ENCODE measurements at regions not wholly inside any gene's neighbourhood (a gene's known extent, or its start where the extent isn't known, plus 50 kb on each side); places are given as distances from the start of the nearest gene placed in this dataset.

GRCh38 chr11:36777311-36777710 is 179.3 kb upstream of the RAG2 start:
- Histone ChIP-seq H3K4me3 (no peak overlapping the region), H3K27ac (replicated peaks) (no peak overlapping the region), H3K27me3 (ENCODE audit: low read depth) (no peaks in the 10 kb centered on the region), H3K36me3 (no peaks in the 10 kb centered on the region), H3K9me3 (replicated peaks) (no peaks in the 10 kb centered on the region), H3K4me1 (no peaks in the 10 kb centered on the region)
- intact Hi-C loops (cut with micrococcal nuclease): no loop called here
- TF ChIP-seq CTCF (IDR thresholded peaks at IDR 0.05; ENCODE audit: borderline replicate concordance): no peak
- DNase-seq: no peak

- no peak for TF ChIP-seq CTCF (IDR thresholded peaks at IDR 0.05; ENCODE audit: borderline replicate concordance)
- no peak overlapping the region for H3K27ac ChIP-seq (replicated peaks)
- no peaks in the 10 kb centered on the region for H3K9me3 ChIP-seq (replicated peaks)
- intact Hi-C loops (cut with micrococcal nuclease): no loop called here
- H3K4me3 ChIP-seq: no peak overlapping the region
- no peak for DNase-seq
- H3K4me1 ChIP-seq: no peaks in the 10 kb centered on the region
- H3K27me3 ChIP-seq (ENCODE audit: low read depth): no peaks in the 10 kb centered on the region
- no peaks in the 10 kb centered on the region for H3K36me3 ChIP-seq
Measured at GRCh38 chr11:36775756-36776155, 177.7 kb upstream of the RAG2 start.

- H3K36me3 ChIP-seq: no peaks in the 10 kb centered on the region
- H3K9me3 ChIP-seq (replicated peaks): no peaks in the 10 kb centered on the region
- H3K27ac ChIP-seq (replicated peaks): no peak overlapping the region
- no peaks in the 10 kb centered on the region for H3K27me3 ChIP-seq (ENCODE audit: low read depth)
- intact Hi-C loops (cut with micrococcal nuclease): no loop called here
- no peak for DNase-seq
- no peak for TF ChIP-seq CTCF (IDR thresholded peaks at IDR 0.05; ENCODE audit: borderline replicate concordance)
- no peak overlapping the region for H3K4me3 ChIP-seq
- H3K4me1 ChIP-seq: no peaks in the 10 kb centered on the region
Measured at GRCh38 chr11:36775130-36775529, 177.1 kb upstream of the RAG2 start.

GRCh38 chr11:36774603-36775002 is 176.6 kb upstream of the RAG2 start:
- no peak overlapping the region for H3K27ac ChIP-seq (replicated peaks)
- no peak overlapping the region for H3K4me3 ChIP-seq
- TF ChIP-seq CTCF (IDR thresholded peaks at IDR 0.05; ENCODE audit: borderline replicate concordance): no peak
- intact Hi-C loops (cut with micrococcal nuclease): no loop called here
- H3K27me3 ChIP-seq (ENCODE audit: low read depth): no peaks in the 10 kb centered on the region
- no peaks in the 10 kb centered on the region for H3K36me3 ChIP-seq
- no peaks in the 10 kb centered on the region for H3K9me3 ChIP-seq (replicated peaks)
- no peak for DNase-seq
- H3K4me1 ChIP-seq: no peaks in the 10 kb centered on the region

GRCh38 chr11:36763187-36763586 is 165.2 kb upstream of the RAG2 start:
- no peak for TF ChIP-seq CTCF (IDR thresholded peaks at IDR 0.05; ENCODE audit: borderline replicate concordance)
- Histone ChIP-seq H3K4me1 (no peaks in the 10 kb centered on the region), H3K27ac (replicated peaks) (no peak overlapping the region), H3K27me3 (ENCODE audit: low read depth) (no peaks in the 10 kb centered on the region), H3K9me3 (replicated peaks) (peaks cover 9% of the 10 kb centered on the region), H3K4me3 (no peak overlapping the region), H3K36me3 (no peaks in the 10 kb centered on the region)
- intact Hi-C loops (cut with micrococcal nuclease): no loop called here
- no peak for DNase-seq

- no peak overlapping the region for H3K4me3 ChIP-seq
- intact Hi-C loops (cut with micrococcal nuclease): no loop called here
- H3K27me3 ChIP-seq (ENCODE audit: low read depth): peaks cover 32% of the 10 kb centered on the region
- DNase-seq: no peak
- TF ChIP-seq CTCF (IDR thresholded peaks at IDR 0.05; ENCODE audit: borderline replicate concordance): no peak
- H3K27ac ChIP-seq (replicated peaks): no peak overlapping the region
- no peaks in the 10 kb centered on the region for H3K4me1 ChIP-seq
- H3K9me3 ChIP-seq (replicated peaks): peaks cover 7% of the 10 kb centered on the region
- no peaks in the 10 kb centered on the region for H3K36me3 ChIP-seq
Measured at GRCh38 chr11:36757075-36757474, 159.0 kb upstream of the RAG2 start.

Data from left ventricle myocardium inferior (tissue), 1 donor.